MM.1S (cell line): ENCODE measurements at regions not wholly inside any gene's neighbourhood (a gene's known extent, or its start where the extent isn't known, plus 50 kb on each side); places are given as distances from the start of the nearest gene placed in this dataset.

ENCODE experiments used
- DNase-seq: peaks from one replicate; pipeline ENCODE4 v3.0.0-alpha.2; 2015
- H2AFZ ChIP-seq: fragments of 300-600 bp; sonication (generic); 2 replicates; pipeline ENCODE4 v1.6.0; 2016; ENCODE audit warnings: antibody characterized with exemption, low read length
- H3F3A ChIP-seq: fragments of 300-600 bp; sonication (generic); 2 replicates; pipeline ENCODE4 v1.6.1; 2016; ENCODE audit warnings: mild to moderate bottlenecking, antibody characterized with exemption, low read length, moderate library complexity, mixed read lengths; ENCODE audit not compliant: insufficient read depth
- H3K27ac ChIP-seq: fragments of 300-600 bp; sonication (generic); 2 replicates; pipeline ENCODE4 v1.5.1; 2016; ENCODE audit warnings: mild to moderate bottlenecking, low read length
- H3K27me3 ChIP-seq: fragments of 300-600 bp; sonication (generic); replicated peaks from 2 replicates; pipeline ENCODE4 v1.6.0; 2016; ENCODE audit warnings: low read length; ENCODE audit not compliant: insufficient read depth
- H3K36me3 ChIP-seq: fragments of 300-600 bp; sonication (generic); replicated peaks from 2 replicates; pipeline ENCODE4 v1.6.1; 2016; ENCODE audit warnings: mild to moderate bottlenecking, low read length, mixed read lengths; ENCODE audit not compliant: insufficient read depth
- H3K4me1 ChIP-seq: fragments of 300-600 bp; sonication (generic); 2 replicates; pipeline ENCODE4 v1.6.1; 2016; ENCODE audit warnings: low read length, mixed read lengths
- H3K4me2 ChIP-seq: fragments of 300-600 bp; sonication (generic); 2 replicates; pipeline ENCODE4 v1.6.0; 2016; ENCODE audit warnings: low read depth, low read length
- H3K4me3 ChIP-seq: fragments of 300-600 bp; sonication (generic); 2 replicates; pipeline ENCODE4 v1.5.1; 2016; ENCODE audit warnings: low read length, mixed read lengths
- H3K79me2 ChIP-seq: fragments of 300-600 bp; sonication (generic); 2 replicates; pipeline ENCODE4 v1.6.1; 2016; ENCODE audit warnings: mixed run types, low read length, mixed read lengths
- H3K9ac ChIP-seq: fragments of 300-600 bp; sonication (generic); 2 replicates; pipeline ENCODE4 v1.6.1; 2016; ENCODE audit warnings: low read length, mixed read lengths
- H3K9me2 ChIP-seq: fragments of 300-600 bp; sonication (generic); replicated peaks from 2 replicates; pipeline ENCODE4 v1.6.1; 2016; ENCODE audit warnings: mild to moderate bottlenecking, low read length, mixed read lengths; ENCODE audit not compliant: insufficient read depth
- H3K9me3 ChIP-seq: fragments of 300-600 bp; sonication (generic); replicated peaks from 2 replicates; pipeline ENCODE4 v1.6.1; 2016; ENCODE audit warnings: mild to moderate bottlenecking, low read length, mixed read lengths; ENCODE audit not compliant: insufficient read depth
- H4K20me1 ChIP-seq: fragments of 300-600 bp; sonication (generic); 2 replicates; pipeline ENCODE4 v1.6.1; 2016; ENCODE audit warnings: mild to moderate bottlenecking, low read length, moderate library complexity, mixed read lengths; ENCODE audit not compliant: insufficient read depth
- CTCF ChIP-seq: fragments of 300-600 bp; sonication (generic); IDR thresholded peaks from 2 replicates; pipeline ENCODE4 v1.5.1; 2016; ENCODE audit warnings: antibody characterized with exemption, low read length, mixed read lengths
- EZH2 ChIP-seq: fragments of 300-600 bp; sonication (generic); optimal IDR thresholded peaks from 2 replicates; pipeline ENCODE3; 2017; ENCODE audit warnings: low read depth, mild to moderate bottlenecking, antibody characterized with exemption, low read length, mixed read lengths
- EZH2phosphoT487 ChIP-seq: fragments of 300-600 bp; sonication (generic); IDR thresholded peaks from 2 replicates; pipeline ENCODE4 v1.6.1; 2018; ENCODE audit warnings: antibody characterized with exemption, low read length

GRCh38 chr6:4185419-4185818 lies 50.0 kb upstream of the ECI2 start:
- TF ChIP-seq CTCF (no peak), EZH2phosphoT487 (no peak), EZH2 (no peak)
- no peaks in the 10 kb centered on the region for H3K27me3 ChIP-seq

More at GRCh38 chr6:4185419-4185818, 50.0 kb upstream of the ECI2 start:
- Histone ChIP-seq H3K4me1 (no peaks in the 10 kb centered on the region), H3K4me3 (no peak overlapping the region), H3K4me2 (no peak overlapping the region), H3K9me2 (no peaks in the 10 kb centered on the region), H3K9ac (no peak overlapping the region), H3K9me3 (no peaks in the 10 kb centered on the region), H3F3A (no peaks in the 10 kb centered on the region), H3K79me2 (no peaks in the 10 kb centered on the region), H2AFZ (no peak overlapping the region), H4K20me1 (no peaks in the 10 kb centered on the region), H3K36me3 (no peaks in the 10 kb centered on the region), H3K27ac (no peak overlapping the region)
- no peak for DNase-seq
